ENCODE measurements at regions not wholly inside any gene's neighbourhood (a gene's known extent, or its start where the extent isn't known, plus 50 kb on each side); places are given as distances from the start of the nearest gene placed in this dataset.

GRCh38 chrX:13476384-13476783 is 93.0 kb upstream of the EGFL6 start:
- TF ChIP-seq CTCF (conservative IDR thresholded peaks at IDR 0.05 in 1 of 2, IDR thresholded peaks at IDR 0.05 in 1 of 2; ENCODE audit: low read depth in 1 of 2, low read length in 2 of 2) (no peak), EZH2 (IDR thresholded peaks at IDR 0.05; ENCODE audit: low read length, missing control alignments) (no peak)
